ENCODE measurements at regions not wholly inside any gene's neighbourhood (a gene's known extent, or its start where the extent isn't known, plus 50 kb on each side); places are given as distances from the start of the nearest gene placed in this dataset.
"Not testable (repeated sequence)": the region's sequence is repeated elsewhere in the genome, so short reads cannot be mapped to it uniquely, and the experiment has no call there.

- not testable (repeated sequence) for H3K4me3 ChIP-seq (ENCODE audit: low read length); DNase-seq (ENCODE audit: low read depth)
These were observed 227.3 kb downstream of the ZNF37A start for GRCh38 chr10:38321393-38321792.

GRCh38 chr10:38330306-38330705 lies 236.2 kb downstream of the ZNF37A start:
- H3K4me3 ChIP-seq (ENCODE audit: low read length); DNase-seq (ENCODE audit: low read depth): not testable (repeated sequence)

- DNase-seq (ENCODE audit: low read depth); H3K4me3 ChIP-seq (ENCODE audit: low read length): not testable (repeated sequence)
These were observed 237.0 kb downstream of the ZNF37A start for GRCh38 chr10:38331106-38331505.

- H3K4me3 ChIP-seq (ENCODE audit: low read length); DNase-seq (ENCODE audit: low read depth): not testable (repeated sequence)
These were observed 239.6 kb downstream of the ZNF37A start for GRCh38 chr10:38333699-38334098.

GRCh38 chr10:38350645-38351044 lies 256.5 kb downstream of the ZNF37A start:
- not testable (repeated sequence) for DNase-seq (ENCODE audit: low read depth); H3K4me3 ChIP-seq (ENCODE audit: low read length)

GRCh38 chr10:38354410-38354809 lies 260.3 kb downstream of the ZNF37A start:
- not testable (repeated sequence) for H3K4me3 ChIP-seq (ENCODE audit: low read length); DNase-seq (ENCODE audit: low read depth)

GRCh38 chr10:38355911-38356526 lies 261.9 kb downstream of the ZNF37A start:
- peak; percentile 47 for DNase-seq (ENCODE audit: low read depth)
- H3K4me3 ChIP-seq (ENCODE audit: low read length): peak overlapping the region; percentile 64

- peak overlapping the region; percentile 64 for H3K4me3 ChIP-seq (ENCODE audit: low read length)
- DNase-seq (ENCODE audit: low read depth): not testable (repeated sequence)
These were observed 262.4 kb downstream of the ZNF37A start for GRCh38 chr10:38356527-38356926.

- not testable (repeated sequence) for H3K4me3 ChIP-seq (ENCODE audit: low read length); DNase-seq (ENCODE audit: low read depth)
These were observed 268.4 kb downstream of the ZNF37A start for GRCh38 chr10:38362514-38362913.

GRCh38 chr10:38364073-38364472 lies 269.9 kb downstream of the ZNF37A start:
- not testable (repeated sequence) for DNase-seq (ENCODE audit: low read depth); H3K4me3 ChIP-seq (ENCODE audit: low read length)

GRCh38 chr10:38365917-38366316 lies 271.8 kb downstream of the ZNF37A start:
- TF ChIP-seq CTCF (conservative IDR thresholded peaks at IDR 0.05; ENCODE audit: low read length): peak; percentile 55
- peak; percentile 46 for DNase-seq (ENCODE audit: low read depth)
- H3K4me3 ChIP-seq (ENCODE audit: low read length): not testable (repeated sequence)

- H3K4me3 ChIP-seq (ENCODE audit: low read length); DNase-seq (ENCODE audit: low read depth): not testable (repeated sequence)
These were observed 289.7 kb downstream of the ZNF37A start for GRCh38 chr10:38383800-38384199.

- not testable (repeated sequence) for DNase-seq (ENCODE audit: low read depth); H3K4me3 ChIP-seq (ENCODE audit: low read length)
These were observed 292.7 kb downstream of the ZNF37A start for GRCh38 chr10:38386869-38387268.

GRCh38 chr10:38390725-38391124 lies 296.6 kb downstream of the ZNF37A start:
- not testable (repeated sequence) for H3K4me3 ChIP-seq (ENCODE audit: low read length); DNase-seq (ENCODE audit: low read depth)
- peak; percentile 35 for TF ChIP-seq CTCF (conservative IDR thresholded peaks at IDR 0.05; ENCODE audit: low read length)

GRCh38 chr10:38395465-38395864 lies 301.3 kb downstream of the ZNF37A start:
- DNase-seq (ENCODE audit: low read depth); H3K4me3 ChIP-seq (ENCODE audit: low read length): not testable (repeated sequence)

- not testable (repeated sequence) for DNase-seq (ENCODE audit: low read depth)
These were observed 302.2 kb downstream of the ZNF37A start for GRCh38 chr10:38396178-38396954.

GRCh38 chr10:38401565-38401964 lies 307.4 kb downstream of the ZNF37A start:
- H3K4me3 ChIP-seq (ENCODE audit: low read length); DNase-seq (ENCODE audit: low read depth): not testable (repeated sequence)

More at GRCh38 chr10:38396178-38396954, 302.2 kb downstream of the ZNF37A start:
- H3K4me3 ChIP-seq (ENCODE audit: low read length): not testable (repeated sequence)

Measured in AG10803 (cell line).